ENCODE measurements at regions not wholly inside any gene's neighbourhood (a gene's known extent, or its start where the extent isn't known, plus 50 kb on each side); places are given as distances from the start of the nearest gene placed in this dataset.

GRCh38 chr14:84726471-84726870, 803.5 kb upstream of the FLRT2 start:
- DNase-seq (ENCODE audit: insufficient read length, low spot score): no peak
- TF ChIP-seq POU2F2 (IDR thresholded peaks at IDR 0.05; ENCODE audit: low read depth, low read length) (no peak), POLR2AphosphoS5 (IDR thresholded peaks at IDR 0.05; ENCODE audit: low read depth, low read length) (no peak), POLR2A (IDR thresholded peaks at IDR 0.05; ENCODE audit: low read depth, low read length) (no peak), TAF1 (IDR thresholded peaks at IDR 0.05; ENCODE audit: low read depth, low read length) (no peak), SPI1 (IDR thresholded peaks at IDR 0.05; ENCODE audit: low read depth, low read length) (no peak), PAX5 (IDR thresholded peaks at IDR 0.05; ENCODE audit: insufficient read depth, low read length, severe bottlenecking) (no peak)
- no peak for FAIRE-seq

- DNase-seq (ENCODE audit: insufficient read length, low spot score) (no peak), FAIRE-seq (no peak)
- TF ChIP-seq SPI1 (IDR thresholded peaks at IDR 0.05; ENCODE audit: low read depth, low read length) (no peak), POLR2A (IDR thresholded peaks at IDR 0.05; ENCODE audit: low read depth, low read length) (no peak)
Measured at GRCh38 chr14:84749191-84749955, 780.6 kb upstream of the FLRT2 start.

GRCh38 chr14:84750284-84750683, 779.7 kb upstream of the FLRT2 start:
- TF ChIP-seq POU2F2 (IDR thresholded peaks at IDR 0.05; ENCODE audit: low read depth, low read length): no peak
- no peak for TF ChIP-seq POLR2AphosphoS5 (IDR thresholded peaks at IDR 0.05; ENCODE audit: low read depth, low read length)
- TF ChIP-seq POLR2A (IDR thresholded peaks at IDR 0.05; ENCODE audit: low read depth, low read length): no peak
- no peak for TF ChIP-seq SPI1 (IDR thresholded peaks at IDR 0.05; ENCODE audit: low read depth, low read length)
- TF ChIP-seq PAX5 (IDR thresholded peaks at IDR 0.05; ENCODE audit: insufficient read depth, low read length, severe bottlenecking): no peak
- no peak for TF ChIP-seq TAF1 (IDR thresholded peaks at IDR 0.05; ENCODE audit: low read depth, low read length)
- no peak for DNase-seq (ENCODE audit: insufficient read length, low spot score)
- no peak for FAIRE-seq

- DNase-seq (ENCODE audit: insufficient read length, low spot score) (no peak), FAIRE-seq (no peak)
- TF ChIP-seq SPI1 (IDR thresholded peaks at IDR 0.05; ENCODE audit: low read depth, low read length) (no peak), POLR2A (IDR thresholded peaks at IDR 0.05; ENCODE audit: low read depth, low read length) (no peak), POLR2AphosphoS5 (IDR thresholded peaks at IDR 0.05; ENCODE audit: low read depth, low read length) (no peak), POU2F2 (IDR thresholded peaks at IDR 0.05; ENCODE audit: low read depth, low read length) (no peak), TAF1 (IDR thresholded peaks at IDR 0.05; ENCODE audit: low read depth, low read length) (no peak), PAX5 (IDR thresholded peaks at IDR 0.05; ENCODE audit: insufficient read depth, low read length, severe bottlenecking) (no peak)
Measured at GRCh38 chr14:84750763-84751554, 779.0 kb upstream of the FLRT2 start.

- DNase-seq (ENCODE audit: insufficient read length, low spot score) (no peak), FAIRE-seq (no peak)
- TF ChIP-seq PAX5 (IDR thresholded peaks at IDR 0.05; ENCODE audit: insufficient read depth, low read length, severe bottlenecking) (no peak), SPI1 (IDR thresholded peaks at IDR 0.05; ENCODE audit: low read depth, low read length) (no peak), POU2F2 (IDR thresholded peaks at IDR 0.05; ENCODE audit: low read depth, low read length) (no peak)
Measured at GRCh38 chr14:84751745-84752144, 778.2 kb upstream of the FLRT2 start.

- TF ChIP-seq SPI1 (IDR thresholded peaks at IDR 0.05; ENCODE audit: low read depth, low read length): no peak
- no peak for TF ChIP-seq TAF1 (IDR thresholded peaks at IDR 0.05; ENCODE audit: low read depth, low read length)
- no peak for TF ChIP-seq PAX5 (IDR thresholded peaks at IDR 0.05; ENCODE audit: insufficient read depth, low read length, severe bottlenecking)
- TF ChIP-seq POLR2A (IDR thresholded peaks at IDR 0.05; ENCODE audit: low read depth, low read length): no peak
- TF ChIP-seq POU2F2 (IDR thresholded peaks at IDR 0.05; ENCODE audit: low read depth, low read length): no peak
- no peak for TF ChIP-seq POLR2AphosphoS5 (IDR thresholded peaks at IDR 0.05; ENCODE audit: low read depth, low read length)
- FAIRE-seq (no peak), DNase-seq (ENCODE audit: insufficient read length, low spot score) (no peak)
Measured at GRCh38 chr14:84760489-84761126, 769.3 kb upstream of the FLRT2 start.

GRCh38 chr14:84767434-84767833, 762.5 kb upstream of the FLRT2 start:
- TF ChIP-seq POLR2AphosphoS5 (IDR thresholded peaks at IDR 0.05; ENCODE audit: low read depth, low read length): no peak
- TF ChIP-seq PAX5 (IDR thresholded peaks at IDR 0.05; ENCODE audit: insufficient read depth, low read length, severe bottlenecking): no peak
- no peak for TF ChIP-seq POU2F2 (IDR thresholded peaks at IDR 0.05; ENCODE audit: low read depth, low read length)
- no peak for TF ChIP-seq POLR2A (IDR thresholded peaks at IDR 0.05; ENCODE audit: low read depth, low read length)
- TF ChIP-seq TAF1 (IDR thresholded peaks at IDR 0.05; ENCODE audit: low read depth, low read length): no peak
- TF ChIP-seq SPI1 (IDR thresholded peaks at IDR 0.05; ENCODE audit: low read depth, low read length): no peak
- no peak for DNase-seq (ENCODE audit: insufficient read length, low spot score)
- no peak for FAIRE-seq

GRCh38 chr14:84770030-84770429, 759.9 kb upstream of the FLRT2 start:
- DNase-seq (ENCODE audit: insufficient read length, low spot score): no peak
- no peak for FAIRE-seq
- no peak for TF ChIP-seq POLR2A (IDR thresholded peaks at IDR 0.05; ENCODE audit: low read depth, low read length)
- no peak for TF ChIP-seq TAF1 (IDR thresholded peaks at IDR 0.05; ENCODE audit: low read depth, low read length)
- TF ChIP-seq POU2F2 (IDR thresholded peaks at IDR 0.05; ENCODE audit: low read depth, low read length): no peak
- no peak for TF ChIP-seq SPI1 (IDR thresholded peaks at IDR 0.05; ENCODE audit: low read depth, low read length)
- no peak for TF ChIP-seq PAX5 (IDR thresholded peaks at IDR 0.05; ENCODE audit: insufficient read depth, low read length, severe bottlenecking)
- no peak for TF ChIP-seq POLR2AphosphoS5 (IDR thresholded peaks at IDR 0.05; ENCODE audit: low read depth, low read length)

GRCh38 chr14:84777356-84777755, 752.6 kb upstream of the FLRT2 start:
- no peak for FAIRE-seq
- no peak for DNase-seq (ENCODE audit: insufficient read length, low spot score)
- TF ChIP-seq SPI1 (IDR thresholded peaks at IDR 0.05; ENCODE audit: low read depth, low read length) (no peak), TAF1 (IDR thresholded peaks at IDR 0.05; ENCODE audit: low read depth, low read length) (no peak), POLR2A (IDR thresholded peaks at IDR 0.05; ENCODE audit: low read depth, low read length) (no peak), POLR2AphosphoS5 (IDR thresholded peaks at IDR 0.05; ENCODE audit: low read depth, low read length) (no peak), PAX5 (IDR thresholded peaks at IDR 0.05; ENCODE audit: insufficient read depth, low read length, severe bottlenecking) (no peak), POU2F2 (IDR thresholded peaks at IDR 0.05; ENCODE audit: low read depth, low read length) (no peak)

All from GM12891 (cell line).